Neuronal stem cell (in vitro differentiated cells): ENCODE measurements at regions not wholly inside any gene's neighbourhood (a gene's known extent, or its start where the extent isn't known, plus 50 kb on each side); places are given as distances from the start of the nearest gene placed in this dataset.

Experiments
- DNase-seq: peaks from one replicate; pipeline ENCODE4 v3.0.0-alpha.2; 2013; ENCODE audit warnings: low spot score
- H2AFZ ChIP-seq: one replicate; pipeline ENCODE4 v1.6.1; 2013; ENCODE audit warnings: mild to moderate bottlenecking, low read length, inconsistent platforms
- H2AK5ac ChIP-seq: 2 replicates; pipeline ENCODE4 v1.6.1; 2013; ENCODE audit warnings: low read depth, mild to moderate bottlenecking, inconsistent platforms, low read length, moderate library complexity, mixed read lengths
- H2BK120ac ChIP-seq: 2 replicates; pipeline ENCODE4 v1.6.1; 2013; ENCODE audit warnings: low read depth, mild to moderate bottlenecking, inconsistent platforms, low read length, moderate library complexity, mixed read lengths
- H2BK12ac ChIP-seq: one replicate; pipeline ENCODE4 v1.6.1; 2013; ENCODE audit warnings: low read length, inconsistent platforms
- H2BK15ac ChIP-seq: 2 replicates; pipeline ENCODE4 v1.6.1; 2013; ENCODE audit warnings: mild to moderate bottlenecking, low read length, inconsistent platforms, mixed read lengths
- H2BK5ac ChIP-seq: one replicate; pipeline ENCODE4 v1.6.1; 2013; ENCODE audit warnings: inconsistent platforms, mild to moderate bottlenecking, low read length, moderate library complexity
- H3K14ac ChIP-seq: one replicate; pipeline ENCODE4 v1.6.1; 2013; ENCODE audit warnings: low read length, inconsistent platforms
- H3K18ac ChIP-seq: 2 replicates; pipeline ENCODE4 v1.6.1; 2013; ENCODE audit warnings: low read length, inconsistent platforms
- H3K23ac ChIP-seq: 2 replicates; pipeline ENCODE4 v1.6.1; 2013; ENCODE audit warnings: low read depth, mild to moderate bottlenecking, mixed read lengths, low read length, inconsistent platforms; ENCODE audit not compliant: poor library complexity
- H3K27ac ChIP-seq: replicated peaks from 3 replicates; pipeline ENCODE4 v1.5.1; 2013; ENCODE audit warnings: low read length, inconsistent platforms
- H3K27me3 ChIP-seq, 3 experiments: 2 replicates each; pipeline ENCODE4 v1.6.1; 2013; ENCODE audit warnings: low read length in 3 of 3, mild to moderate bottlenecking in 2 of 3, inconsistent platforms in 1 of 3, low read depth in 1 of 3, mixed read lengths in 1 of 3, moderate library complexity in 1 of 3; ENCODE audit not compliant: control insufficient read depth in 3 of 3, insufficient read depth in 3 of 3
- H3K36me3 ChIP-seq, 2 donors: replicated peaks in 1 of 2; 2 replicates each; pipeline ENCODE4 v1.6.1; 2013; ENCODE audit warnings: low read length in 2 of 2; ENCODE audit not compliant: control insufficient read depth in 2 of 2, insufficient read depth in 2 of 2
- H3K4ac ChIP-seq: 2 replicates; pipeline ENCODE4 v1.6.1; 2013; ENCODE audit warnings: inconsistent platforms, mild to moderate bottlenecking, low read length, moderate library complexity
- H3K4me1 ChIP-seq, 2 donors: 1 replicate in 1 of 2; 2 replicates in 1 of 2; pipeline ENCODE4 v1.6.1; 2013; ENCODE audit warnings: low read length in 2 of 2, low read depth in 1 of 2; ENCODE audit not compliant: control insufficient read depth in 2 of 2, insufficient read depth in 1 of 2
- H3K4me2 ChIP-seq: one replicate; pipeline ENCODE4 v1.6.1; 2013; ENCODE audit warnings: mild to moderate bottlenecking, low read length, inconsistent platforms; ENCODE audit not compliant: insufficient read depth, poor library complexity, severe bottlenecking
- H3K4me3 ChIP-seq, 2 donors: 2 replicates each; pipeline ENCODE4 v1.5.1; 2013; ENCODE audit warnings: low read length in 2 of 2, mild to moderate bottlenecking in 2 of 2, inconsistent platforms in 1 of 2, moderate library complexity in 1 of 2
- H3K79me1 ChIP-seq: one replicate; pipeline ENCODE4 v1.6.1; 2013; ENCODE audit warnings: low read depth, mild to moderate bottlenecking, inconsistent platforms, low read length, moderate library complexity
- H3K9ac ChIP-seq: one replicate; pipeline ENCODE4 v1.6.1; 2013; ENCODE audit warnings: mild to moderate bottlenecking, low read depth, low read length, inconsistent platforms; ENCODE audit not compliant: poor library complexity
- H3K9me3 ChIP-seq, 2 donors: replicated peaks in 1 of 2; 2 replicates each; pipeline versions ENCODE3 to v1.6.1; 2013; ENCODE audit warnings: low read length in 2 of 2, mild to moderate bottlenecking in 2 of 2, inconsistent platforms in 1 of 2, low read depth in 1 of 2, mixed read lengths in 1 of 2, moderate library complexity in 1 of 2; ENCODE audit not compliant: control insufficient read depth in 2 of 2, insufficient read depth in 1 of 2
- H4K8ac ChIP-seq: one replicate; pipeline ENCODE4 v1.6.1; 2013; ENCODE audit warnings: low read depth, mild to moderate bottlenecking, inconsistent platforms, low read length, moderate library complexity
- H4K91ac ChIP-seq: one replicate; pipeline ENCODE4 v1.6.1; 2013; ENCODE audit warnings: low read length, low read depth, mild to moderate bottlenecking, inconsistent platforms; ENCODE audit not compliant: poor library complexity
- WGBS, 2 donors: extraction: QIAGEN DNeasy Blood & Tissue Kit; methylation state at CpG; one replicate each; pipeline ENCODE4 v1.1.7; 2013; ENCODE audit warnings: missing lambda C conversion rate in 2 of 2, mixed read lengths in 1 of 2; ENCODE audit not compliant: insufficient read length in 2 of 2, insufficient replicate concordance in 1 of 2; ENCODE audit errors: extremely low coverage in 2 of 2; 5-methylcytosine and 5-hydroxymethylcytosine counted together

- Histone ChIP-seq H3K4ac (no peak overlapping the region), H3K27me3 (no peaks in the 10 kb centered on the region), H3K23ac (no peak overlapping the region), H3K4me3 (no peak overlapping the region), H2BK120ac (no peak overlapping the region), H3K9me3 (no peaks in the 10 kb centered on the region), H2AK5ac (no peak overlapping the region), H2BK15ac (no peak overlapping the region), H2AFZ (no peak overlapping the region), H2BK12ac (no peak overlapping the region), H4K8ac (no peak overlapping the region), H3K4me2 (no peak overlapping the region), H2BK5ac (no peak overlapping the region), H3K9ac (no peak overlapping the region), H3K4me1 (no peaks in the 10 kb centered on the region), H3K36me3 (no peaks in the 10 kb centered on the region), H3K18ac (no peak overlapping the region), H3K79me1 (no peaks in the 10 kb centered on the region), H3K14ac (no peak overlapping the region), H3K27ac (no peak overlapping the region), H4K91ac (no peak overlapping the region)
- no peak for DNase-seq
- WGBS, 2 donors = no CpG with 5 or more reads among the region's 1 CpG
Observed at GRCh38 chr5:128641861-128642260, 103.8 kb upstream of the FBN2 start.

DNA sequence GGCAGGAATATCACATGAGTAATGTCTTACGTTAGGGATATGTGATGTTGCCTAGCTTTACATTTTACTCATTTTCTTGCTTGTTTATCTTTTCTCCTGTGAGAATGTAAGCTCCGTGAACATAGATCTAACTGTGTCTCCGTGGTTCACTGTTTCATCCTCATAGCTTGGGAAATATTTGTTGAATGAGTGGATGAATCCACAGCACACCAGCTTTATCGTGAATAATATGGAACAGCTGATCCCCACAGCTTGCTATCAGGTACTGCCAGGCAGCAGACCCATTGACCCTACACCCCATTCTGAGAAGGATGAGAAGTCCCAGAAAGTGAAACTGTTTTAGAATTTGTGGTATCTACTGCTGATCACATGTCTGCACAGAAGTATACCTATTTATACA, 106.8 kb upstream of the FBN2 start:
- no peaks in the 10 kb centered on the region for H3K79me1 ChIP-seq
- H3K27ac ChIP-seq = no peak overlapping the region
- no peak overlapping the region for H2BK120ac ChIP-seq
- no peaks in the 10 kb centered on the region for H3K36me3 ChIP-seq
- H3K4me1 ChIP-seq = no peaks in the 10 kb centered on the region
- H3K18ac ChIP-seq = no peak overlapping the region
- H3K23ac ChIP-seq = no peak overlapping the region
- H2BK15ac ChIP-seq = no peak overlapping the region
- H2AK5ac ChIP-seq = no peak overlapping the region
- DNase-seq = no peak
- no peaks in the 10 kb centered on the region for H3K9me3 ChIP-seq
- H4K8ac ChIP-seq = no peak overlapping the region
- no peak overlapping the region for H2AFZ ChIP-seq
- H3K27me3 ChIP-seq = no peaks in the 10 kb centered on the region
- no peak overlapping the region for H3K4me3 ChIP-seq
- no CpG with 5 or more reads among the region's 4 CpGs for WGBS, 2 donors
- no peak overlapping the region for H2BK12ac ChIP-seq
- H4K91ac ChIP-seq = no peak overlapping the region
- H2BK5ac ChIP-seq = no peak overlapping the region
- no peak overlapping the region for H3K14ac ChIP-seq
- no peak overlapping the region for H3K4me2 ChIP-seq
- H3K4ac ChIP-seq = no peak overlapping the region
- H3K9ac ChIP-seq = no peak overlapping the region

- no peak overlapping the region for H3K18ac ChIP-seq
Observed at GRCh38 chr5:128645581-128645980, 107.5 kb upstream of the FBN2 start.

DNA sequence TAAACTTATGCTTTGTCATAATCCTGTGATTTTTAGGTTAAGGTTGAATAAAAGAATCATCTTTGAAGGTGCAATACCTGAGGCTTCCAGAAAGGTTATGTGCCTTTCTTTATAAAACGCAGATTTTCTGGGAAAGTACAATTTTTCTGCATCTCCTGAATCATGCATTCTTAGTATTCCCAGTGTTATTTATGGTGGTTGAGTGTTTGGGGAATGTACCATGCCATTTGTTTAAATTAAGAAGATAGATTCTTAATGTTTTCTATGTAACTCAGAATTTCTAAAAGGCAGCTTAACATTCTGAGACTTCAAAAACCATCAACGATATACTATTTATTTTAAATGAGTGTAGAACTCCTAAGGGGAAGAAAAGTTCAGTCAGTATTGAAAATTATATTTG, 108.1 kb upstream of the FBN2 start:
- no peaks in the 10 kb centered on the region for H3K79me1 ChIP-seq
- DNase-seq = no peak
- no peak overlapping the region for H3K4ac ChIP-seq
- no CpG with 5 or more reads among the region's 2 CpGs for WGBS, 2 donors
- no peak overlapping the region for H3K23ac ChIP-seq
- H2AK5ac ChIP-seq = no peak overlapping the region
- H3K9ac ChIP-seq = no peak overlapping the region
- no peaks in the 10 kb centered on the region for H3K9me3 ChIP-seq
- no peak overlapping the region for H3K4me2 ChIP-seq
- H2BK12ac ChIP-seq = no peak overlapping the region
- no peak overlapping the region for H3K4me3 ChIP-seq
- no peak overlapping the region for H2BK5ac ChIP-seq
- H2AFZ ChIP-seq = no peak overlapping the region
- no peaks in the 10 kb centered on the region for H3K36me3 ChIP-seq
- H4K91ac ChIP-seq = no peak overlapping the region
- H3K4me1 ChIP-seq = no peaks in the 10 kb centered on the region
- no peak overlapping the region for H4K8ac ChIP-seq
- H2BK120ac ChIP-seq = no peak overlapping the region
- no peak overlapping the region for H3K18ac ChIP-seq
- no peak overlapping the region for H3K14ac ChIP-seq
- no peak overlapping the region for H3K27ac ChIP-seq
- H2BK15ac ChIP-seq = no peak overlapping the region
- H3K27me3 ChIP-seq = no peaks in the 10 kb centered on the region

More at GRCh38 chr5:128645581-128645980, 107.5 kb upstream of the FBN2 start:
- H2BK12ac ChIP-seq = no peak overlapping the region
- H2BK120ac ChIP-seq = no peak overlapping the region
- H4K91ac ChIP-seq = no peak overlapping the region
- H3K4me2 ChIP-seq = no peak overlapping the region
- H2BK5ac ChIP-seq = no peak overlapping the region
- no peak overlapping the region for H2AK5ac ChIP-seq
- no peak overlapping the region for H3K4ac ChIP-seq
- no peaks in the 10 kb centered on the region for H3K4me1 ChIP-seq
- H2AFZ ChIP-seq = no peak overlapping the region
- no peak for DNase-seq
- no peak overlapping the region for H3K4me3 ChIP-seq
- H3K27ac ChIP-seq = no peak overlapping the region
- no peak overlapping the region for H4K8ac ChIP-seq
- no peaks in the 10 kb centered on the region for H3K9me3 ChIP-seq
- H3K79me1 ChIP-seq = no peaks in the 10 kb centered on the region
- H3K23ac ChIP-seq = no peak overlapping the region
- no peaks in the 10 kb centered on the region for H3K27me3 ChIP-seq
- no peaks in the 10 kb centered on the region for H3K36me3 ChIP-seq
- no peak overlapping the region for H3K14ac ChIP-seq
- WGBS, 2 donors = no CpG with 5 or more reads among the region's 1 CpG
- no peak overlapping the region for H2BK15ac ChIP-seq
- H3K9ac ChIP-seq = no peak overlapping the region
